Adrenal gland (tissue), 5 donors: ENCODE measurements at regions not wholly inside any gene's neighbourhood (a gene's known extent, or its start where the extent isn't known, plus 50 kb on each side); places are given as distances from the start of the nearest gene placed in this dataset.

Experiments used
- POLR2A ChIP-seq, 2 donors: fragments of 450-650 bp; IDR thresholded peaks; one replicate each; pipeline ENCODE4 v1.6.1; 2017; ENCODE audit warnings: antibody characterized with exemption in 2 of 2, mild to moderate bottlenecking in 2 of 2, moderate library complexity in 1 of 2
- TF ChIP-seq, protein P1 (sequence below), 6 experiments: fragments of 450-650 bp in 4 of 6; fragments of 200-600 bp in 2 of 6; sonication (generic) in 1 of 6; IDR thresholded peaks; 1 replicate in 5 of 6; 2 replicates in 1 of 6; pipeline versions ENCODE4 v1.5.1 to v1.8.0; 2016 to 2021; ENCODE audit warnings: antibody characterized with exemption in 6 of 6, mild to moderate bottlenecking in 2 of 6, moderate library complexity in 1 of 6
- donor health status: DM: no; HTN: no; CAD: no.

DNA sequence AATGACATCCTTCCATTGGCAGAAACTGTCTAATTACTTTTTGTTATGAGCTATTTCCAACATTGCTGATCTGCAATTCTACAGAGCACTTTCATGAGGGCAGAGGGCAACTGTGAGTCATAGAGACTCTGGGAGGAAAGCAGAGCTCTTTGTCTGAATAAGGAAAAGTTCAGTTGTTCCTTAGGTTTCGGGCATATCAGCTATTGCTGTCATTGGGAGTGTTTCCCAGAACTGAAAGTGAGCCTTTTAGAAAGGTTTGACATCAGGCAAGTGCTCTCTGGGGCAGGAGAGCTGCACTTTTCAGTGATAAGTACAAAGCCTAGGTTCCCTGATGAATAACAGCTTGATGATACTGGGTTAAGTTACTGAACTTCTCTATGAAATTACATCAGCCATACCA is 119.2 kb upstream of the EDNRA start:
- TF ChIP-seq, protein P1, sequence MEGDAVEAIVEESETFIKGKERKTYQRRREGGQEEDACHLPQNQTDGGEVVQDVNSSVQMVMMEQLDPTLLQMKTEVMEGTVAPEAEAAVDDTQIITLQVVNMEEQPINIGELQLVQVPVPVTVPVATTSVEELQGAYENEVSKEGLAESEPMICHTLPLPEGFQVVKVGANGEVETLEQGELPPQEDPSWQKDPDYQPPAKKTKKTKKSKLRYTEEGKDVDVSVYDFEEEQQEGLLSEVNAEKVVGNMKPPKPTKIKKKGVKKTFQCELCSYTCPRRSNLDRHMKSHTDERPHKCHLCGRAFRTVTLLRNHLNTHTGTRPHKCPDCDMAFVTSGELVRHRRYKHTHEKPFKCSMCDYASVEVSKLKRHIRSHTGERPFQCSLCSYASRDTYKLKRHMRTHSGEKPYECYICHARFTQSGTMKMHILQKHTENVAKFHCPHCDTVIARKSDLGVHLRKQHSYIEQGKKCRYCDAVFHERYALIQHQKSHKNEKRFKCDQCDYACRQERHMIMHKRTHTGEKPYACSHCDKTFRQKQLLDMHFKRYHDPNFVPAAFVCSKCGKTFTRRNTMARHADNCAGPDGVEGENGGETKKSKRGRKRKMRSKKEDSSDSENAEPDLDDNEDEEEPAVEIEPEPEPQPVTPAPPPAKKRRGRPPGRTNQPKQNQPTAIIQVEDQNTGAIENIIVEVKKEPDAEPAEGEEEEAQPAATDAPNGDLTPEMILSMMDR (IDR thresholded peaks at IDR 0.05), result no peak
- no peak for TF ChIP-seq POLR2A (IDR thresholded peaks at IDR 0.05)
